Mesenchymal stem cell (in vitro differentiated cells and primary cell): ENCODE measurements at regions not wholly inside any gene's neighbourhood (a gene's known extent, or its start where the extent isn't known, plus 50 kb on each side); places are given as distances from the start of the nearest gene placed in this dataset.

ENCODE experiments used
- DNase-seq: peaks from one replicate; pipeline ENCODE4 v3.0.0-alpha.2; 2013
- H2AFZ ChIP-seq: one replicate; pipeline ENCODE4 v1.6.1; 2013; ENCODE audit warnings: low read depth, mild to moderate bottlenecking, control low read depth, inconsistent platforms, low read length, moderate library complexity
- H2AK5ac ChIP-seq: 2 replicates; pipeline ENCODE4 v1.6.1; 2013; ENCODE audit warnings: low read length, moderate library complexity, mild to moderate bottlenecking, inconsistent platforms; ENCODE audit not compliant: severe bottlenecking
- H2BK120ac ChIP-seq: one replicate; pipeline ENCODE4 v1.6.1; 2013; ENCODE audit warnings: low read depth, mild to moderate bottlenecking, inconsistent platforms, low read length, moderate library complexity
- H2BK12ac ChIP-seq, 2 experiments: one replicate each; pipeline ENCODE4 v1.6.1; 2013; ENCODE audit warnings: inconsistent platforms in 2 of 2, low read length in 2 of 2, mild to moderate bottlenecking in 2 of 2, moderate library complexity in 2 of 2, control low read depth in 1 of 2
- H2BK15ac ChIP-seq: one replicate; pipeline ENCODE4 v1.6.1; 2013; ENCODE audit warnings: mild to moderate bottlenecking, low read depth, inconsistent platforms; ENCODE audit not compliant: poor library complexity, severe bottlenecking
- H2BK5ac ChIP-seq: 2 replicates; pipeline ENCODE4 v1.6.1; 2013; ENCODE audit warnings: low read depth, mild to moderate bottlenecking, low read length, control low read depth, inconsistent platforms; ENCODE audit not compliant: poor library complexity, severe bottlenecking
- H3K14ac ChIP-seq, 2 experiments: one replicate each; pipeline ENCODE4 v1.6.1; 2013; ENCODE audit warnings: inconsistent platforms in 2 of 2, low read length in 2 of 2, control low read depth in 1 of 2, mild to moderate bottlenecking in 1 of 2, moderate library complexity in 1 of 2
- H3K18ac ChIP-seq, 2 experiments: one replicate each; pipeline ENCODE4 v1.6.1; 2013; ENCODE audit warnings: inconsistent platforms in 2 of 2, low read length in 2 of 2, control low read depth in 1 of 2, low read depth in 1 of 2, mild to moderate bottlenecking in 1 of 2
- H3K23ac ChIP-seq, 2 experiments: one replicate each; pipeline ENCODE4 v1.6.1; 2013; ENCODE audit warnings: inconsistent platforms in 2 of 2, low read length in 2 of 2, mild to moderate bottlenecking in 2 of 2, moderate library complexity in 2 of 2, control low read depth in 1 of 2
- H3K27ac ChIP-seq: 2 replicates; pipeline ENCODE4 v1.5.1; 2013; ENCODE audit warnings: mild to moderate bottlenecking, moderate library complexity, low read length, control low read depth, inconsistent platforms; ENCODE audit not compliant: poor library complexity, severe bottlenecking
- H3K27me3 ChIP-seq, 2 experiments: 2 replicates each; pipeline versions ENCODE4 v1.6.1 to v1.7.0; 2013; ENCODE audit warnings: low read length in 2 of 2, mild to moderate bottlenecking in 2 of 2, moderate library complexity in 2 of 2, control low read depth in 1 of 2, inconsistent platforms in 1 of 2; ENCODE audit not compliant: control insufficient read depth in 1 of 2, insufficient read depth in 1 of 2
- H3K36me3 ChIP-seq, 2 experiments: 2 replicates each; pipeline versions ENCODE4 v1.6.1 to v1.7.0; 2013; ENCODE audit warnings: low read length in 2 of 2, control low read depth in 1 of 2, inconsistent platforms in 1 of 2, low read depth in 1 of 2, mild to moderate bottlenecking in 1 of 2; ENCODE audit not compliant: insufficient read depth in 2 of 2, control insufficient read depth in 1 of 2
- H3K4ac ChIP-seq, 2 experiments: one replicate each; pipeline ENCODE4 v1.6.1; 2013; ENCODE audit warnings: inconsistent platforms in 2 of 2, low read length in 2 of 2, mild to moderate bottlenecking in 2 of 2, moderate library complexity in 2 of 2, control low read depth in 1 of 2, low read depth in 1 of 2
- H3K4me1 ChIP-seq: 2 replicates; pipeline ENCODE4 v1.6.1; 2013; ENCODE audit warnings: low read depth, low read length, control low read depth; ENCODE audit not compliant: control insufficient read depth, insufficient read depth
- H3K4me2 ChIP-seq: 2 replicates; pipeline ENCODE4 v1.6.1; 2013; ENCODE audit warnings: low read length, mild to moderate bottlenecking, inconsistent platforms; ENCODE audit not compliant: poor library complexity, severe bottlenecking
- H3K4me3 ChIP-seq, 2 experiments: 2 replicates each; pipeline versions ENCODE4 v1.5.1 to v1.7.0; 2013; ENCODE audit warnings: low read length in 2 of 2, mild to moderate bottlenecking in 2 of 2, control low read depth in 1 of 2, low read depth in 1 of 2; ENCODE audit not compliant: insufficient read depth in 1 of 2
- H3K79me1 ChIP-seq: replicated peaks from 2 replicates; pipeline ENCODE4 v1.6.1; 2013; ENCODE audit warnings: mild to moderate bottlenecking, control low read depth, low read length, inconsistent platforms; ENCODE audit not compliant: poor library complexity, severe bottlenecking
- H3K9ac ChIP-seq: 2 replicates; pipeline ENCODE4 v1.7.0; 2013; ENCODE audit warnings: mild to moderate bottlenecking, low read length, moderate library complexity
- H3K9me3 ChIP-seq: 2 replicates; pipeline ENCODE4 v1.7.0; 2013; ENCODE audit warnings: mild to moderate bottlenecking, low read length; ENCODE audit not compliant: control insufficient read depth
- H4K8ac ChIP-seq: one replicate; pipeline ENCODE4 v1.6.1; 2013; ENCODE audit warnings: inconsistent platforms, mild to moderate bottlenecking, low read length, moderate library complexity
- H4K91ac ChIP-seq: one replicate; pipeline ENCODE4 v1.6.1; 2013; ENCODE audit warnings: mild to moderate bottlenecking, low read length, inconsistent platforms
- WGBS: methylation state at CpG from one replicate; pipeline ENCODE4 v1.1.7; 2013; ENCODE audit warnings: mixed read lengths; 5-methylcytosine and 5-hydroxymethylcytosine counted together

- H4K8ac ChIP-seq: no peak overlapping the region
Observed at GRCh38 chr3:166570102-166570501, 732.9 kb upstream of the BCHE start.

GRCh38 chr3:166569589-166569988 lies 732.4 kb upstream of the BCHE start:
- no peaks in the 10 kb centered on the region for H3K36me3 ChIP-seq
- no peak overlapping the region for H3K4me2 ChIP-seq
- no peak overlapping the region for H3K27ac ChIP-seq
- H3K14ac ChIP-seq: no peak overlapping the region
- no peak overlapping the region for H2AK5ac ChIP-seq
- no peak for DNase-seq
- H2BK5ac ChIP-seq: no peak overlapping the region
- H2BK120ac ChIP-seq: no peak overlapping the region
- no peak overlapping the region for H3K18ac ChIP-seq
- no peaks in the 10 kb centered on the region for H3K27me3 ChIP-seq
- H3K4me3 ChIP-seq: no peak overlapping the region
- H3K79me1 ChIP-seq: no peaks in the 10 kb centered on the region
- H3K23ac ChIP-seq: no peak overlapping the region
- no peaks in the 10 kb centered on the region for H3K4me1 ChIP-seq
- H4K91ac ChIP-seq: no peak overlapping the region
- H2AFZ ChIP-seq: no peak overlapping the region
- no peak overlapping the region for H4K8ac ChIP-seq
- no peak overlapping the region for H3K9ac ChIP-seq
- H2BK12ac ChIP-seq: no peak overlapping the region
- H2BK15ac ChIP-seq: no peak overlapping the region
- no peak overlapping the region for H3K4ac ChIP-seq
- H3K9me3 ChIP-seq: peaks cover 6% of the 10 kb centered on the region

More at GRCh38 chr3:166570102-166570501, 732.9 kb upstream of the BCHE start:
- Histone ChIP-seq H2AFZ (no peak overlapping the region), H3K9me3 (peaks cover 6% of the 10 kb centered on the region), H3K4ac (no peak overlapping the region), H3K14ac (no peak overlapping the region), H2AK5ac (no peak overlapping the region), H2BK5ac (no peak overlapping the region), H3K79me1 (no peaks in the 10 kb centered on the region), H3K18ac (no peak overlapping the region), H3K4me1 (no peaks in the 10 kb centered on the region), H3K23ac (no peak overlapping the region), H3K9ac (no peak overlapping the region), H2BK12ac (no peak overlapping the region), H3K27ac (no peak overlapping the region), H4K91ac (no peak overlapping the region), H3K4me3 (no peak overlapping the region), H2BK15ac (no peak overlapping the region), H2BK120ac (no peak overlapping the region), H3K4me2 (no peak overlapping the region), H3K27me3 (no peaks in the 10 kb centered on the region), H3K36me3 (no peaks in the 10 kb centered on the region)
- no peak for DNase-seq

GRCh38 chr3:166560253-166560652 lies 723.0 kb upstream of the BCHE start:
- Histone ChIP-seq H3K4me3 (no peak overlapping the region), H4K91ac (no peak overlapping the region)

GRCh38 chr3:166556955-166557354 lies 719.7 kb upstream of the BCHE start:
- 85% methylated on average over 2 of the region's 3 CpGs for WGBS

More at GRCh38 chr3:166560253-166560652, 723.0 kb upstream of the BCHE start:
- Histone ChIP-seq H3K14ac (no peak overlapping the region), H4K8ac (no peak overlapping the region), H3K27me3 (no peaks in the 10 kb centered on the region), H3K27ac (no peak overlapping the region), H2BK5ac (no peak overlapping the region), H3K36me3 (no peaks in the 10 kb centered on the region), H3K4ac (no peak overlapping the region), H3K9me3 (peaks cover 17% of the 10 kb centered on the region), H3K18ac (no peak overlapping the region), H3K79me1 (no peaks in the 10 kb centered on the region), H2BK15ac (no peak overlapping the region), H3K4me1 (no peaks in the 10 kb centered on the region), H3K9ac (no peak overlapping the region), H2BK12ac (no peak overlapping the region), H3K4me2 (no peak overlapping the region), H2BK120ac (no peak overlapping the region), H2AFZ (no peak overlapping the region), H3K23ac (no peak overlapping the region), H2AK5ac (no peak overlapping the region)
- no peak for DNase-seq
- WGBS: 58% methylated on average over 7 of the region's 7 CpGs

More at GRCh38 chr3:166556955-166557354, 719.7 kb upstream of the BCHE start:
- Histone ChIP-seq H4K91ac (no peak overlapping the region), H2BK5ac (no peak overlapping the region), H2BK12ac (no peak overlapping the region), H3K4me2 (no peak overlapping the region), H3K9ac (no peak overlapping the region), H3K27ac (no peak overlapping the region), H3K27me3 (no peaks in the 10 kb centered on the region), H3K4me1 (no peaks in the 10 kb centered on the region), H3K18ac (no peak overlapping the region), H2AK5ac (no peak overlapping the region), H3K79me1 (no peaks in the 10 kb centered on the region), H2BK15ac (no peak overlapping the region), H3K4me3 (no peak overlapping the region), H3K4ac (no peak overlapping the region), H2AFZ (no peak overlapping the region), H4K8ac (no peak overlapping the region), H3K36me3 (no peaks in the 10 kb centered on the region), H3K9me3 (peaks cover 23% of the 10 kb centered on the region), H3K14ac (no peak overlapping the region), H3K23ac (no peak overlapping the region), H2BK120ac (no peak overlapping the region)
- no peak for DNase-seq
